GM18951 (cell line): ENCODE measurements at regions not wholly inside any gene's neighbourhood (a gene's known extent, or its start where the extent isn't known, plus 50 kb on each side); places are given as distances from the start of the nearest gene placed in this dataset.

Experiments used
- POLR2A ChIP-seq: IDR thresholded peaks from 4 replicates; pipeline ENCODE4 v1.6.1; 2011; ENCODE audit warnings: mild to moderate bottlenecking; ENCODE audit not compliant: insufficient read length, insufficient read depth; ENCODE audit errors: extremely low read depth
- in situ Hi-C: fragments of 300-500 bp; cut with MboI; formaldehyde crosslinking; loops from one replicate; pipeline ENCODE4 v1.12.0; 2022; ENCODE audit warnings: low sequenced_read_pairs, mixed read lengths, inconsistent platforms; ENCODE audit not compliant: unreplicated experiment

GRCh38 chr5:104751969-104752368 lies 1189.4 kb upstream of the NUDT12 start:
- in situ Hi-C loops = no loop called here
- no peak for TF ChIP-seq POLR2A

- TF ChIP-seq POLR2A = no peak
- in situ Hi-C loops = no loop called here
Observed at GRCh38 chr5:104739905-104740304, 1177.3 kb upstream of the NUDT12 start.

- in situ Hi-C loops = no loop called here
- TF ChIP-seq POLR2A = no peak
Observed at GRCh38 chr5:104739503-104739902, 1176.9 kb upstream of the NUDT12 start.

DNA sequence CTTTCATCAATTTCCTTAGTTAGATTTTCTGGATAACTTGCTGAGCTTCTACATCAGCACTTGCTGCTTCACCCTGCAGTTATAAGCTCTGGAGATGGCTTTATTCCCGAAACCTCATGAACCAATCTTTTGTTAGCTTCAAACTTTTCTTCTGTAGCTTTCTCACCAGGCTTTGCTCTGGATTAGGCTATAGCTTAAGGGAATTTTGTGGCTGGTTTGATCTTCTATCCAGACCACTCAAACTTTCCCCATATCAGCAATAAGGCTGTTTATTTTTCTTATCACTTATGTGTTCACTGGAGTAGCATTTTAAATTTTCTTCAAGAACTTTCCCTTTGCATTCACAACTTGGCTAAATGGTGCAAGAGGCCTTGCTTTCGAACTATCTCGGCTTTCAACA lies 1173.5 kb upstream of the NUDT12 start:
- no peak for TF ChIP-seq POLR2A
- in situ Hi-C loops = no loop called here

DNA sequence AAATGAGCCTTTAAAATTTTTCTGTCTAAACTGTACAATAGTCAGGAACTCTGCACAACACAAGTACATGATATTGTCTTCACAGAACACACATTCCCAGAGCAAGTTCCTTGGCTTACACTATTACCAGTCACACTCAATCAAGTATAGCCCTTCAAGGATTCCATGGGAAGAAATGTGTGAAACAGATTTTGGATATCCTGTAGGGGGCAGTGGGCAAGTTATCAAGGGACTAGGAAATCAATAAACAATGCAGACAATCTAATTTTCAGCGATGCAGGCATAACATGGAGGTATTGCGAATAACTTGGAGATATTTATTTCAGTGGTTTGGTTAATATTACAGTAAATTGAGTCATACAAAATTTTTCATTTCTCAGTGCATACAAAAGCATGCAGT lies 1171.5 kb upstream of the NUDT12 start:
- in situ Hi-C loops = no loop called here

GRCh38 chr5:104733063-104733669 lies 1170.6 kb upstream of the NUDT12 start:
- in situ Hi-C loops = no loop called here
- no peak for TF ChIP-seq POLR2A

More for the DNA sequence above, 1171.5 kb upstream of the NUDT12 start:
- TF ChIP-seq POLR2A = no peak

- TF ChIP-seq POLR2A = no peak
- in situ Hi-C loops = no loop called here
Observed at GRCh38 chr5:104731331-104731730, 1168.7 kb upstream of the NUDT12 start.

GRCh38 chr5:104708027-104708426 lies 1145.4 kb upstream of the NUDT12 start:
- no peak for TF ChIP-seq POLR2A
- in situ Hi-C loops = no loop called here

DNA sequence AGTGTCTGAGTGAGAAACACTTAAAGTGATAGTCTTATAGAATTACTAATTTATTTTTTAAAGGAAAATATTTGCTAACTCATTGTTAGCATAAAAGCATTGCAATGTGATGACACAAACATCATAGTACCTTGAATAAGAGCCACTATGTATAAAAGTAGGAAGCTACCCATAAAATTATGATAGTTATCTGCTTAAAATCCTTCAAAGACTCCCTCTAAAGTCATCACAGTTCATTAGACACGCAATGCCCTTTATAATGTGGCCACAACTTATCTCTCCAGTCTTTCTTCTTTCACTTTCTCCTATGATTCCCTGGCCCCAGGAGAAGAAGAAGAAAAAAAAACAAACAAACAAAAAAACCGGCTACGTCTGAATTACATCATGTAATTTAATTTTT lies 1144.0 kb upstream of the NUDT12 start:
- TF ChIP-seq POLR2A = no peak
- in situ Hi-C loops = no loop called here

- in situ Hi-C loops = no loop called here
- no peak for TF ChIP-seq POLR2A
Observed at GRCh38 chr5:104702212-104702611, 1139.6 kb upstream of the NUDT12 start.

GRCh38 chr5:104699438-104699837 lies 1136.8 kb upstream of the NUDT12 start:
- no peak for TF ChIP-seq POLR2A
- in situ Hi-C loops = no loop called here

- in situ Hi-C loops = no loop called here
- no peak for TF ChIP-seq POLR2A
Observed at GRCh38 chr5:104661256-104661655, 1098.7 kb upstream of the NUDT12 start.

DNA sequence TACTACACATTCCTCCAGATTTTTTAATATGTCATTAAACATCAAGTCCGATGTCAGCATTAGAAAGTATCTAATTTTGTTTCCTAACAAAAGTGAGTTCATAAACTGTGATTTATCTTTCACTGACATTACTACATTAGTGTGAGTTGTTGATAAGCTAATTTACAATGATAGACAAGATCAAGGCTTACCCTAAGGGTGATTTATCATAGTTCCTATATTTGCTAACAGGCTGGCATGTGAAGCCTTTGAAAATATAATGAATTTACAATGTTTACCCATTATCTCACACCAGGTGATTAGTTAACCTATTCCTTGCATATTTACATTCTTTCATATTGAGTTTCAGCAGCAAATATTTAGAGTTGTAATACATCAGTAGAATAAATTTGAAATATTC lies 1096.9 kb upstream of the NUDT12 start:
- in situ Hi-C loops = no loop called here
- TF ChIP-seq POLR2A = no peak

DNA sequence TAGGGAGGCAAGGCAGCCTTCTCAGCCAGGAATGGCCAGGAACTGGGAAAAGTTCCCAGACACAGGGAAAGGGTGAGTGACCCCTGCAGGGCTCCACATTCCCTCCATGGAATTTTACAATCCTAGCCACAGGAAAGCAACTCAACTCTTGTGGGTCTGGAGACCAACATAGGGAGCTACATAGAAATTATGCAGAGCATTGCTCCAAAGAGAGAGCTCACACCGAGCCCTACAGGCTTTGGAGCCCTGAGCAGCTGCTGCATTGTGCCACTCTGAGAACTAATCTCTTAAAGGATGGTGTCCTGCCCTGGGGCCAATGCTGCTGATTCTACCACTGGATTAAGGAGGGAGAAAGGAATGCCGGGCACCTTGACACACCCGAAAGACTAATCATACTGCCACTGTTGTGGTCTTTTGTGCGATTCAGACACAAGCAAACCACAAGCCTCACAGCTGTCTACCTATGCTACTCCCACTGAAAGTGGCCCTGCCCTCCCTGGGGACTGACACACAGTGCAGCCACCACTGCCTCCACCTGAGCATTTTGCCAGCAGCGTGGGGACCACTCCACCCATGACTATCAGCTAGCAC lies 1089.8 kb upstream of the NUDT12 start:
- in situ Hi-C loops = no loop called here
- TF ChIP-seq POLR2A = no peak
